IMR-90 (cell line): ENCODE measurements at regions not wholly inside any gene's neighbourhood (a gene's known extent, or its start where the extent isn't known, plus 50 kb on each side); places are given as distances from the start of the nearest gene placed in this dataset.

Source experiments
- ATAC-seq: fragments of 200-7000 bp; cut with Tn5 transposase; 2 replicates; pipeline ENCODE4 v1.9.1; 2020; ENCODE audit warnings: low read depth, mild to moderate bottlenecking, moderate library complexity
- BruUV-seq: library from RNA; stranded (reverse); fragments of 400-500 nt; replicated peaks from 2 replicates; lab custom pipeline; 2021; lab: Mats Ljungman, UMichigan
- CTCF ChIA-PET: fragments of 300-600 bp; formaldehyde crosslinking; extraction: SDS; loops from one replicate; lab custom pipeline; 2021; ENCODE audit warnings: antibody characterized with exemption; lab: Yijun Ruan, JAX
- POLR2A ChIA-PET: fragments of 300-600 bp; sonication (Branson Sonifier 250); formaldehyde crosslinking; loops from one replicate; lab custom pipeline; 2022; ENCODE audit warnings: antibody characterized with exemption; ENCODE audit not compliant: unreplicated experiment; lab: Charles Lee
- DNase-seq: peaks from one replicate; pipeline ENCODE4 v3.0.0; 2013
- H2AFZ ChIP-seq: replicated peaks from 2 replicates; pipeline ENCODE3; 2013; ENCODE audit warnings: low read length, mild to moderate bottlenecking; ENCODE audit not compliant: poor library complexity
- H2AK5ac ChIP-seq: 2 replicates; pipeline ENCODE4 v1.6.1; 2013; ENCODE audit warnings: low read depth, low read length, inconsistent platforms
- H2AK9ac ChIP-seq: replicated peaks from 2 replicates; pipeline ENCODE3; 2013; ENCODE audit warnings: mild to moderate bottlenecking, low read depth, low read length, moderate library complexity; ENCODE audit not compliant: poor library complexity
- H2BK120ac ChIP-seq: 2 replicates; pipeline ENCODE4 v1.6.1; 2013; ENCODE audit warnings: low read depth, low read length, inconsistent platforms
- H2BK15ac ChIP-seq: 3 replicates; pipeline ENCODE4 v1.6.1; 2013; ENCODE audit warnings: low read depth, low read length, inconsistent platforms
- H2BK20ac ChIP-seq: 2 replicates; pipeline ENCODE4 v1.6.1; 2013; ENCODE audit warnings: low read depth, mild to moderate bottlenecking, inconsistent platforms, low read length, moderate library complexity
- H2BK5ac ChIP-seq: 2 replicates; pipeline ENCODE4 v1.6.1; 2013; ENCODE audit warnings: mild to moderate bottlenecking, low read depth, low read length, inconsistent platforms; ENCODE audit not compliant: poor library complexity, severe bottlenecking
- H3K14ac ChIP-seq: replicated peaks from 2 replicates; pipeline ENCODE4 v1.6.1; 2013; ENCODE audit warnings: low read depth, low read length, inconsistent platforms
- H3K18ac ChIP-seq: 2 replicates; pipeline ENCODE4 v1.6.1; 2013; ENCODE audit warnings: low read depth, low read length, control low read depth
- H3K23ac ChIP-seq: 2 replicates; pipeline ENCODE4 v1.6.1; 2013; ENCODE audit warnings: low read depth, low read length, inconsistent platforms
- H3K27ac ChIP-seq: 2 replicates; pipeline ENCODE4 v1.5.1; 2013; ENCODE audit warnings: mild to moderate bottlenecking, control low read depth, low read length; ENCODE audit not compliant: insufficient read depth
- H3K27me3 ChIP-seq: 2 replicates; pipeline ENCODE4 v1.6.1; 2013; ENCODE audit warnings: low read length; ENCODE audit not compliant: control insufficient read depth, insufficient read depth
- H3K36me3 ChIP-seq: 2 replicates; pipeline ENCODE4 v1.6.1; 2013; ENCODE audit warnings: low read length, mixed read lengths; ENCODE audit not compliant: control insufficient read depth, insufficient read depth
- H3K4ac ChIP-seq: 2 replicates; pipeline ENCODE4 v1.6.1; 2013; ENCODE audit warnings: low read depth, low read length, inconsistent platforms
- H3K4me1 ChIP-seq: 2 replicates; pipeline ENCODE4 v1.6.1; 2013; ENCODE audit warnings: low read length, mixed read lengths; ENCODE audit not compliant: control insufficient read depth, insufficient read depth
- H3K4me2 ChIP-seq: 2 replicates; pipeline ENCODE4 v1.6.1; 2013; ENCODE audit warnings: low read depth, mild to moderate bottlenecking, control low read depth, low read length, moderate library complexity
- H3K4me3 ChIP-seq: 2 replicates; pipeline ENCODE4 v1.5.1; 2013; ENCODE audit warnings: low read depth, mild to moderate bottlenecking, control low read depth, low read length, moderate library complexity; ENCODE audit not compliant: insufficient read depth
- H3K56ac ChIP-seq: 2 replicates; pipeline ENCODE4 v1.6.1; 2013; ENCODE audit warnings: low read length, inconsistent platforms; ENCODE audit not compliant: insufficient read depth; ENCODE audit errors: extremely low read depth
- H3K79me1 ChIP-seq, 2 experiments: 2 replicates each; pipeline ENCODE4 v1.6.1; 2013; ENCODE audit warnings: low read length in 2 of 2, inconsistent platforms in 1 of 2, low read depth in 1 of 2
- H3K9ac ChIP-seq: 2 replicates; pipeline ENCODE4 v1.6.1; 2013; ENCODE audit warnings: low read depth, low read length, control low read depth
- H3K9me1 ChIP-seq: 2 replicates; pipeline ENCODE4 v1.6.1; 2013; ENCODE audit warnings: low read length, inconsistent platforms; ENCODE audit not compliant: insufficient read depth
- H3K9me3 ChIP-seq: 2 replicates; pipeline ENCODE4 v1.6.1; 2013; ENCODE audit warnings: low read length; ENCODE audit not compliant: control insufficient read depth, insufficient read depth
- H4K20me1 ChIP-seq: 2 replicates; pipeline ENCODE4 v1.6.1; 2013; ENCODE audit warnings: low read length, inconsistent platforms; ENCODE audit not compliant: insufficient read depth
- H4K5ac ChIP-seq: 2 replicates; pipeline ENCODE4 v1.6.1; 2013; ENCODE audit warnings: mild to moderate bottlenecking, low read depth, low read length, control low read depth
- H4K8ac ChIP-seq, 2 experiments: 2 replicates each; pipeline ENCODE4 v1.6.1; 2013; ENCODE audit warnings: low read depth in 2 of 2, low read length in 2 of 2, control low read depth in 1 of 2, inconsistent platforms in 1 of 2
- H4K91ac ChIP-seq: 2 replicates; pipeline ENCODE4 v1.6.1; 2013; ENCODE audit warnings: low read depth, low read length, inconsistent platforms; ENCODE audit not compliant: insufficient read depth
- POLR2A ChIP-seq: IDR thresholded peaks from 2 replicates; pipeline ENCODE4 v1.6.1; 2012; ENCODE audit warnings: mild to moderate bottlenecking, low read depth, low read length
- RAD21 ChIP-seq: IDR thresholded peaks from 2 replicates; pipeline ENCODE4 v1.6.1; 2012; ENCODE audit warnings: low read length, improper control_type of control experiment
- dilution Hi-C: fragments of 300-500 bp; cut with HindIII; formaldehyde crosslinking; loops from one replicate; pipeline ENCODE4 v1.14.3; 2018; ENCODE audit warnings: low sequenced_read_pairs; ENCODE audit not compliant: unreplicated experiment
- in situ Hi-C: fragments of 300-500 bp; cut with MboI; formaldehyde crosslinking; loops from 3 replicates; pipeline ENCODE4 v1.14.3; 2019; ENCODE audit warnings: low sequenced_read_pairs, inconsistent platforms, mixed read lengths
- intact Hi-C: fragments of 100-400 bp; cut with micrococcal nuclease; formaldehyde crosslinking; loops from 2 replicates; pipeline ENCODE4 v1.10.0; 2022

GRCh38 chr18:70666936-70667335 lies 378.1 kb downstream of the SOCS6 start:
- no peak overlapping the region for H3K14ac ChIP-seq
- no peaks in the 10 kb centered on the region for H3K36me3 ChIP-seq
- TF ChIP-seq RAD21 (no peak), POLR2A (no peak)

More at GRCh38 chr18:70666936-70667335, 378.1 kb downstream of the SOCS6 start:
- DNase-seq (no peak), ATAC-seq (no peak)
- ChIA-PET POLR2A (no interaction called here), CTCF (no interaction called here)
- in situ Hi-C loops (no loop called here), dilution Hi-C loops (no loop called here), intact Hi-C loops (no loop called here)
- no peak overlapping the region for H2BK5ac ChIP-seq
- H3K4me1 ChIP-seq, result no peaks in the 10 kb centered on the region
- no peak overlapping the region for H2AFZ ChIP-seq
- H2AK5ac ChIP-seq, result no peak overlapping the region
- no peak overlapping the region for H4K5ac ChIP-seq
- H4K8ac ChIP-seq, result no peak overlapping the region
- H3K27me3 ChIP-seq, result no peaks in the 10 kb centered on the region
- H3K9ac ChIP-seq, result no peak overlapping the region
- H3K27ac ChIP-seq, result no peak overlapping the region
- no peak overlapping the region for H4K91ac ChIP-seq
- peaks cover 16% of the 10 kb centered on the region for H3K9me3 ChIP-seq
- H2BK20ac ChIP-seq, result no peak overlapping the region
- no peak overlapping the region for H3K56ac ChIP-seq
- H3K4ac ChIP-seq, result no peak overlapping the region
- no peaks in the 10 kb centered on the region for H4K20me1 ChIP-seq
- BruUV-seq, result no TSS peak
- no peak overlapping the region for H3K4me2 ChIP-seq
- H2AK9ac ChIP-seq, result no peak overlapping the region
- H3K9me1 ChIP-seq, result no peaks in the 10 kb centered on the region
- H2BK15ac ChIP-seq, result no peak overlapping the region
- H3K23ac ChIP-seq, result no peak overlapping the region
- no peak overlapping the region for H2BK120ac ChIP-seq
- no peak overlapping the region for H3K4me3 ChIP-seq
- H3K18ac ChIP-seq, result no peak overlapping the region
- no peaks in the 10 kb centered on the region for H3K79me1 ChIP-seq
